ENCODE measurements at regions not wholly inside any gene's neighbourhood (a gene's known extent, or its start where the extent isn't known, plus 50 kb on each side); places are given as distances from the start of the nearest gene placed in this dataset.

- Histone ChIP-seq H2AFZ (ENCODE audit: insufficient read depth, low read depth, low read length, poor library complexity, severe bottlenecking) (no peak overlapping the region), H4K20me1 (ENCODE audit: control insufficient read depth, insufficient read depth, low read length, poor library complexity, severe bottlenecking) (no peaks in the 10 kb centered on the region), H3K27ac (ENCODE audit: low read length in 2 of 2) (no peak overlapping the region), H3K4me1 (ENCODE audit: control insufficient read depth in 2 of 2, insufficient read depth in 2 of 2, low read length in 2 of 2) (no peaks in the 10 kb centered on the region), H3K9ac (ENCODE audit: low read length) (no peak overlapping the region), H3K79me2 (ENCODE audit: control insufficient read depth, insufficient read depth, low read length) (no peaks in the 10 kb centered on the region), H3K36me3 (replicated peaks in 1 of 2; ENCODE audit: control extremely low read depth in 1 of 2, control insufficient read depth in 1 of 2, extremely low read depth in 1 of 2, insufficient read depth in 2 of 2, low read length in 1 of 2) (no peaks in the 10 kb centered on the region), H3K9me3 (ENCODE audit: control extremely low read depth in 1 of 3, control insufficient read depth in 2 of 3, insufficient read depth in 1 of 3, low read length in 2 of 3) (no peaks in the 10 kb centered on the region), H3K4me3 (ENCODE audit: control extremely low read depth in 1 of 5, extremely low read depth in 1 of 5, insufficient read depth in 1 of 5, low read depth in 2 of 5, low read length in 4 of 5) (no peak overlapping the region), H3K4me2 (replicated peaks; ENCODE audit: low read depth, low read length, poor library complexity, severe bottlenecking) (no peak overlapping the region), H3K27me3 (replicated peaks in 1 of 4; ENCODE audit: control extremely low read depth in 1 of 4, control insufficient read depth in 3 of 4, insufficient read depth in 4 of 4, low read length in 3 of 4) (no peaks in the 10 kb centered on the region)
- intact Hi-C loops (cut with micrococcal nuclease): no loop called here
- TF ChIP-seq EZH2 (IDR thresholded peaks at IDR 0.05; ENCODE audit: borderline replicate concordance, insufficient read depth, low read depth, low read length, poor library complexity, severe bottlenecking) (no peak), CTCF (IDR thresholded peaks at IDR 0.05) (no peak)
- no CpG with 5 or more reads among the region's 2 CpGs for WGBS (ENCODE audit: insufficient coverage)
- H3K27me3 Mint-ChIP-seq: no peaks in the 10 kb centered on the region
- H3K4me3 Mint-ChIP-seq: no peak overlapping the region
- no peak overlapping the region for H3K27ac Mint-ChIP-seq
- H3K9me3 Mint-ChIP-seq (ENCODE audit: insufficient read depth): no peaks in the 10 kb centered on the region
- no peaks in the 10 kb centered on the region for H3K4me1 Mint-ChIP-seq
- ChIA-PET CTCF (interaction anchor here (0.7 to 3.0 kb wide), 3 partner anchors 29 to 127 kb away, joined by 3 to 12 read pairs (median 3); no protein-coding TSS in a partner anchor), POLR2A (no interaction called here)
- ATAC-seq (ENCODE audit: low read depth) (no peak), DNase-seq (no peak)
Measured at GRCh38 chr1:39131940-39132339, 72.6 kb upstream of the MACF1 start.

- Histone ChIP-seq H3K4me1 (ENCODE audit: control insufficient read depth in 2 of 2, insufficient read depth in 2 of 2, low read length in 2 of 2) (no peaks in the 10 kb centered on the region), H3K9ac (ENCODE audit: low read length) (no peak overlapping the region), H2AFZ (ENCODE audit: insufficient read depth, low read depth, low read length, poor library complexity, severe bottlenecking) (no peak overlapping the region), H3K79me2 (ENCODE audit: control insufficient read depth, insufficient read depth, low read length) (no peaks in the 10 kb centered on the region), H3K36me3 (replicated peaks in 1 of 2; ENCODE audit: control extremely low read depth in 1 of 2, control insufficient read depth in 1 of 2, extremely low read depth in 1 of 2, insufficient read depth in 2 of 2, low read length in 1 of 2) (no peaks in the 10 kb centered on the region), H3K9me3 (ENCODE audit: control extremely low read depth in 1 of 3, control insufficient read depth in 2 of 3, insufficient read depth in 1 of 3, low read length in 2 of 3) (no peaks in the 10 kb centered on the region), H4K20me1 (ENCODE audit: control insufficient read depth, insufficient read depth, low read length, poor library complexity, severe bottlenecking) (no peaks in the 10 kb centered on the region), H3K27ac (ENCODE audit: low read length in 2 of 2) (no peak overlapping the region), H3K4me3 (ENCODE audit: control extremely low read depth in 1 of 5, extremely low read depth in 1 of 5, insufficient read depth in 1 of 5, low read depth in 2 of 5, low read length in 4 of 5) (no peak overlapping the region), H3K4me2 (replicated peaks; ENCODE audit: low read depth, low read length, poor library complexity, severe bottlenecking) (no peak overlapping the region), H3K27me3 (replicated peaks in 1 of 4; ENCODE audit: control extremely low read depth in 1 of 4, control insufficient read depth in 3 of 4, insufficient read depth in 4 of 4, low read length in 3 of 4) (no peaks in the 10 kb centered on the region)
- TF ChIP-seq CTCF (IDR thresholded peaks at IDR 0.05) (no peak), EZH2 (IDR thresholded peaks at IDR 0.05; ENCODE audit: borderline replicate concordance, insufficient read depth, low read depth, low read length, poor library complexity, severe bottlenecking) (no peak)
- no peak for ATAC-seq (ENCODE audit: low read depth)
- CTCF ChIA-PET: interaction anchor here (0.7 to 3.0 kb wide), 4 partner anchors 30 to 126 kb away, joined by 3 to 12 read pairs (median 3); no protein-coding TSS in a partner anchor
- intact Hi-C loops (cut with micrococcal nuclease): no loop called here
- DNase-seq: no peak
- Mint-ChIP-seq H3K27ac (no peak overlapping the region), H3K4me3 (no peak overlapping the region), H3K27me3 (no peaks in the 10 kb centered on the region), H3K9me3 (ENCODE audit: insufficient read depth) (no peaks in the 10 kb centered on the region), H3K4me1 (no peaks in the 10 kb centered on the region)
- 94% methylated on average over 7 of the region's 9 CpGs for WGBS (ENCODE audit: insufficient coverage)
- POLR2A ChIA-PET: no interaction called here
Measured at GRCh38 chr1:39132505-39133339, 71.8 kb upstream of the MACF1 start.

All from B cell (primary cell).